ENCODE measurements at regions not wholly inside any gene's neighbourhood (a gene's known extent, or its start where the extent isn't known, plus 50 kb on each side); places are given as distances from the start of the nearest gene placed in this dataset.

- Histone ChIP-seq H4K8ac (ENCODE audit: low read depth in 2 of 2, low read length in 2 of 2) (no peak overlapping the region), H3K4ac (ENCODE audit: low read depth, low read length) (no peak overlapping the region), H3K79me1 (ENCODE audit: low read depth in 1 of 2, low read length in 2 of 2) (no peaks in the 10 kb centered on the region), H4K20me1 (ENCODE audit: insufficient read depth, low read length) (no peaks in the 10 kb centered on the region), H4K91ac (ENCODE audit: insufficient read depth, low read depth, low read length) (no peak overlapping the region), H3K27ac (ENCODE audit: insufficient read depth, low read length) (no peak overlapping the region), H3K4me3 (ENCODE audit: insufficient read depth, low read depth, low read length) (no peak overlapping the region), H3K18ac (ENCODE audit: low read depth, low read length) (no peak overlapping the region), H3K36me3 (ENCODE audit: control insufficient read depth, insufficient read depth, low read length) (no peaks in the 10 kb centered on the region), H3K9me1 (ENCODE audit: insufficient read depth, low read length) (no peaks in the 10 kb centered on the region), H4K5ac (ENCODE audit: low read depth, low read length) (no peak overlapping the region), H3K56ac (ENCODE audit: extremely low read depth, insufficient read depth, low read length) (no peak overlapping the region), H3K27me3 (ENCODE audit: control insufficient read depth, insufficient read depth, low read length) (no peaks in the 10 kb centered on the region), H3K4me2 (ENCODE audit: low read depth, low read length) (no peak overlapping the region), H2AK9ac (replicated peaks; ENCODE audit: low read depth, low read length, poor library complexity) (no peak overlapping the region), H3K9ac (ENCODE audit: low read depth, low read length) (no peak overlapping the region), H3K23ac (ENCODE audit: low read depth, low read length) (no peak overlapping the region), H3K9me3 (ENCODE audit: control insufficient read depth, insufficient read depth, low read length) (peaks cover 4% of the 10 kb centered on the region; the same call in 1 of the 2 replicates), H2BK20ac (ENCODE audit: low read depth, low read length) (no peak overlapping the region), H2AFZ (replicated peaks; ENCODE audit: low read length, poor library complexity) (no peak overlapping the region), H2AK5ac (ENCODE audit: low read depth, low read length) (no peak overlapping the region), H2BK15ac (ENCODE audit: low read depth, low read length) (no peak overlapping the region), H3K4me1 (ENCODE audit: control insufficient read depth, insufficient read depth, low read length) (no peaks in the 10 kb centered on the region), H2BK5ac (ENCODE audit: low read depth, low read length, poor library complexity, severe bottlenecking) (no peak overlapping the region), H3K14ac (replicated peaks; ENCODE audit: low read depth, low read length) (no peak overlapping the region), H2BK120ac (ENCODE audit: low read depth, low read length) (no peak overlapping the region)
- DNase-seq: no peak
- CTCF ChIA-PET: no interaction called here
- POLR2A ChIA-PET (ENCODE audit: unreplicated experiment): no interaction called here
- intact Hi-C loops (cut with micrococcal nuclease): no loop called here
- ATAC-seq (ENCODE audit: low read depth): no peak
- in situ Hi-C loops (cut with MboI; ENCODE audit: low sequenced_read_pairs): no loop called here
- no TSS peak for BruUV-seq (replicated peaks)
- no CpG with 5 or more reads among the region's 2 CpGs for WGBS, 2 experiments (ENCODE audit: extremely low coverage in 2 of 2, insufficient read length in 1 of 2)
- dilution Hi-C loops (cut with HindIII; ENCODE audit: low sequenced_read_pairs, unreplicated experiment): no loop called here
- no peak for TF ChIP-seq FOS (IDR thresholded peaks at IDR 0.05; ENCODE audit: low read depth, low read length)
- TF ChIP-seq RFX5 (IDR thresholded peaks at IDR 0.05; ENCODE audit: low read depth, low read length): no peak
- no peak for TF ChIP-seq RCOR1 (IDR thresholded peaks at IDR 0.05; ENCODE audit: insufficient replicate concordance, low read length)
- TF ChIP-seq ELK1 (IDR thresholded peaks at IDR 0.05; ENCODE audit: borderline replicate concordance, low read depth, low read length): no peak
These were observed 423.5 kb downstream of the ANKRD7 start for GRCh38 chr7:118648002-118648401.

All from IMR-90 (cell line).